ENCODE measurements at regions not wholly inside any gene's neighbourhood (a gene's known extent, or its start where the extent isn't known, plus 50 kb on each side); places are given as distances from the start of the nearest gene placed in this dataset.

GRCh38 chr1:38336301-38336923 is 289.8 kb upstream of the POU3F1 start:
- no peak for DNase-seq (ENCODE audit: low read depth)
- H3K4me3 ChIP-seq (ENCODE audit: low read depth, low read length): no peak overlapping the region
- TF ChIP-seq CTCF (IDR thresholded peaks at IDR 0.05; ENCODE audit: insufficient read depth, low read depth, low read length): no peak

GRCh38 chr1:38334930-38335592 is 288.5 kb upstream of the POU3F1 start:
- DNase-seq (ENCODE audit: low read depth): no peak
- TF ChIP-seq CTCF (IDR thresholded peaks at IDR 0.05; ENCODE audit: insufficient read depth, low read depth, low read length): no peak
- no peak overlapping the region for H3K4me3 ChIP-seq (ENCODE audit: low read depth, low read length)

GRCh38 chr1:38332649-38333310 is 286.2 kb upstream of the POU3F1 start:
- no peak for DNase-seq (ENCODE audit: low read depth)
- no peak overlapping the region for H3K4me3 ChIP-seq (ENCODE audit: low read depth, low read length)
- no peak for TF ChIP-seq CTCF (IDR thresholded peaks at IDR 0.05; ENCODE audit: insufficient read depth, low read depth, low read length)

- no peak overlapping the region for H3K4me3 ChIP-seq (ENCODE audit: low read depth, low read length)
- DNase-seq (ENCODE audit: low read depth): no peak
- TF ChIP-seq CTCF (IDR thresholded peaks at IDR 0.05; ENCODE audit: insufficient read depth, low read depth, low read length): no peak
Observed at GRCh38 chr1:38331496-38332210, 285.1 kb upstream of the POU3F1 start.

GRCh38 chr1:38330799-38331198 is 284.2 kb upstream of the POU3F1 start:
- no peak for TF ChIP-seq CTCF (IDR thresholded peaks at IDR 0.05; ENCODE audit: insufficient read depth, low read depth, low read length)
- H3K4me3 ChIP-seq (ENCODE audit: low read depth, low read length): no peak overlapping the region
- DNase-seq (ENCODE audit: low read depth): no peak

- TF ChIP-seq CTCF (IDR thresholded peaks at IDR 0.05; ENCODE audit: insufficient read depth, low read depth, low read length): no peak
- DNase-seq (ENCODE audit: low read depth): no peak
- H3K4me3 ChIP-seq (ENCODE audit: low read depth, low read length): no peak overlapping the region
Observed at GRCh38 chr1:38329644-38330043, 283.1 kb upstream of the POU3F1 start.

Data from fibroblast of villous mesenchyme (primary cell).